ENCODE measurements at regions not wholly inside any gene's neighbourhood (a gene's known extent, or its start where the extent isn't known, plus 50 kb on each side); places are given as distances from the start of the nearest gene placed in this dataset.

DNA sequence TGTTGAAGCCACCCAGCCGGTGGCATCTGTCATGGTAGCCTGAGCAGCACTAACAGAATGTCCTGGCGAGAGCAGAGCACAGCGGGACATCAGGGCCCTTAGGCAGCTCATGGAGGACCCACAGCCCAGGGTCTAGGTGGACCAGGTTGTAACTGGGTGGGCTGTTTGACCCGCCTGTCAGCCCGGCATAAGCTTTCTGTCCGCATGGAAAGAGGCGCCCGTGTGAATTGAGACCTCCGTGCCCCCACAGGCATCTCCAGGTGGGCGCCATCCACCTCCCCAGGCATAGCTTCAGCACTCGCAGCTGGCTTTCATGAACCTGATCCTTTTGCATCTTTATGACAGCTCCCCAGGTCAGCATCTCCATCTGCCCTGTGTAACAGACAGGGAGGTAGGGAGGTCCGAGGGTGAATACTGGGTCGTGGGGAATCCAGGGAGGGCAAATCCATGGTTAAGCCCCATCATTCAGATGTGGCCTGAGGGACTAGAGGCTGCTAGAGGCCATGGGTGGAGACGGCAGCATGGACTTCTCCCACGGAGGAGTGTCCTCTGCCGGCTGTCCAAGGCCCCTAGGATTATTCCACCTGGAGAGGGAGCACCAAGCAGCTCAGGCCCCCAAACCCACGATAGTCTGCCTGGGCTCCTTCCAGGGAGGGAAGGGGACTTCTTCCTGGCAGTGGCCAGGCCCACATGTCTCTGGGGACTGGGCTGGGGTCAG, 371.6 kb upstream of the MKI67 start:
- Histone ChIP-seq H2AFZ (ENCODE audit: low read length) (no peak overlapping the region), H3K27ac (ENCODE audit: low read length) (no peak overlapping the region), H3K9me3 (ENCODE audit: low read length) (no peaks in the 10 kb centered on the region), H3K79me2 (ENCODE audit: low read length) (no peaks in the 10 kb centered on the region), H3K27me3 (ENCODE audit: low read length) (no peaks in the 10 kb centered on the region), H3F3A (ENCODE audit: low read length, unreplicated experiment) (no peaks in the 10 kb centered on the region), H3K9me2 (replicated peaks; ENCODE audit: low read length) (no peaks in the 10 kb centered on the region), H3K4me3 (ENCODE audit: low read length) (no peak overlapping the region), H4K20me1 (ENCODE audit: low read length) (no peaks in the 10 kb centered on the region), H3K9ac (ENCODE audit: low read length) (no peak overlapping the region), H3K36me3 (ENCODE audit: low read depth, low read length) (no peaks in the 10 kb centered on the region), H3K4me1 (ENCODE audit: insufficient read depth, low read length) (no peaks in the 10 kb centered on the region), H3K4me2 (ENCODE audit: low read length) (no peak overlapping the region)
- TF ChIP-seq EZH2 (IDR thresholded peaks at IDR 0.05; ENCODE audit: low read length, unreplicated experiment): no peak
- TF ChIP-seq EZH2phosphoT487 (IDR thresholded peaks at IDR 0.05; ENCODE audit: borderline replicate concordance, low read length): no peak
- TF ChIP-seq, protein P1, sequence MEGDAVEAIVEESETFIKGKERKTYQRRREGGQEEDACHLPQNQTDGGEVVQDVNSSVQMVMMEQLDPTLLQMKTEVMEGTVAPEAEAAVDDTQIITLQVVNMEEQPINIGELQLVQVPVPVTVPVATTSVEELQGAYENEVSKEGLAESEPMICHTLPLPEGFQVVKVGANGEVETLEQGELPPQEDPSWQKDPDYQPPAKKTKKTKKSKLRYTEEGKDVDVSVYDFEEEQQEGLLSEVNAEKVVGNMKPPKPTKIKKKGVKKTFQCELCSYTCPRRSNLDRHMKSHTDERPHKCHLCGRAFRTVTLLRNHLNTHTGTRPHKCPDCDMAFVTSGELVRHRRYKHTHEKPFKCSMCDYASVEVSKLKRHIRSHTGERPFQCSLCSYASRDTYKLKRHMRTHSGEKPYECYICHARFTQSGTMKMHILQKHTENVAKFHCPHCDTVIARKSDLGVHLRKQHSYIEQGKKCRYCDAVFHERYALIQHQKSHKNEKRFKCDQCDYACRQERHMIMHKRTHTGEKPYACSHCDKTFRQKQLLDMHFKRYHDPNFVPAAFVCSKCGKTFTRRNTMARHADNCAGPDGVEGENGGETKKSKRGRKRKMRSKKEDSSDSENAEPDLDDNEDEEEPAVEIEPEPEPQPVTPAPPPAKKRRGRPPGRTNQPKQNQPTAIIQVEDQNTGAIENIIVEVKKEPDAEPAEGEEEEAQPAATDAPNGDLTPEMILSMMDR (conservative IDR thresholded peaks at IDR 0.05; ENCODE audit: low read depth, low read length): no peak
- ChIA-PET POLR2A (ENCODE audit: unreplicated experiment) (no interaction called here), CTCF (no interaction called here)
- DNase-seq: no peak
- no TSS peak for BruUV-seq (replicated peaks)
- ATAC-seq: no peak
- intact Hi-C loops (cut with micrococcal nuclease): no loop called here

DNA sequence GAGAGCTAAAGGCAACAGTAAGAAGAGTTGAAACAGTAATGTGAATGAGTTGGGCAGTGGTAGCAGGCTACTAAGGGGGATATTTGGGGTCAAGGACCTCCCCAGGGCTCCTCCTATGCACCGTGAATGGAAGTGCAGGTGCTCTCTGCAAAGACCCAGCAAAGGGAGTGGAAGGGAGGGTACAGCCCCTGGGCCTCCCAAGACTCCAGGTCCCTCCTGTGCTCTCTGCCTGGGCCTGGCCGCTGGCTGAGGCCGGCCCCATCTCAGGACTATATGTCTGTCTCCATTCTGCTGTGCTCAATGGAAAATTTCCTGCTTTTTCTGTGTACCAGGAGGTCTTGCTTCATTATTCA, 372.1 kb upstream of the MKI67 start:
- no TSS peak for BruUV-seq (replicated peaks)
- intact Hi-C loops (cut with micrococcal nuclease): no loop called here
- no peak for ATAC-seq
- no peak for DNase-seq
- H3K27me3 ChIP-seq (ENCODE audit: low read length): no peaks in the 10 kb centered on the region
- H3K27ac ChIP-seq (ENCODE audit: low read length): no peak overlapping the region
- no peaks in the 10 kb centered on the region for H3K9me3 ChIP-seq (ENCODE audit: low read length)
- H3K4me3 ChIP-seq (ENCODE audit: low read length): no peak overlapping the region
- no peaks in the 10 kb centered on the region for H4K20me1 ChIP-seq (ENCODE audit: low read length)
- no peak for TF ChIP-seq EZH2 (IDR thresholded peaks at IDR 0.05; ENCODE audit: low read length, unreplicated experiment)
- TF ChIP-seq, protein P1 (conservative IDR thresholded peaks at IDR 0.05; ENCODE audit: low read depth, low read length): no peak
- no peak for TF ChIP-seq EZH2phosphoT487 (IDR thresholded peaks at IDR 0.05; ENCODE audit: borderline replicate concordance, low read length)
- H3K9ac ChIP-seq (ENCODE audit: low read length): no peak overlapping the region
- no peaks in the 10 kb centered on the region for H3K36me3 ChIP-seq (ENCODE audit: low read depth, low read length)
- ChIA-PET CTCF (no interaction called here), POLR2A (ENCODE audit: unreplicated experiment) (no interaction called here)
- no peaks in the 10 kb centered on the region for H3K4me1 ChIP-seq (ENCODE audit: insufficient read depth, low read length)
- H2AFZ ChIP-seq (ENCODE audit: low read length): no peak overlapping the region
- no peaks in the 10 kb centered on the region for H3K79me2 ChIP-seq (ENCODE audit: low read length)
- no peak overlapping the region for H3K4me2 ChIP-seq (ENCODE audit: low read length)
- H3K9me2 ChIP-seq (replicated peaks; ENCODE audit: low read length): no peaks in the 10 kb centered on the region
- H3F3A ChIP-seq (ENCODE audit: low read length, unreplicated experiment): no peaks in the 10 kb centered on the region

DNA sequence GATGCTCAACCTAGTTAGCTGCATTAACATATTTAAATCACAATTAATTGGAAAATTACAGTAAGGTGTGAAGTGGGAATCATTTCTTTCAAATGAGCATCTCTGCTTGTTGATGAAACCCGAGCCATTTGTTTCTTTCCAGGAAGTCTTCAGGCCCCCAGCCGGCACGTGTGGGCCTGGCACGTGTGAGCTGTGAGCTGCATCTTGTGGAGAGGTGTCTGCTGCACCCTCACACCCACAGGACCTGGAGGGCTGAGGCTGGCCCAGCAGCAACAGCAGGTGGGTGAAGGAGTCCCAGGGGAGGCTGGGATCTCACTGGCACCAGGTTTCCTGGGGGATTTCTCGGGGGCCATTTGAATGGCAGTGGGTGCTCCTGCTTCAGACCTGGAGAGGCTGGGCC, 372.5 kb upstream of the MKI67 start:
- no peaks in the 10 kb centered on the region for H3K79me2 ChIP-seq (ENCODE audit: low read length)
- TF ChIP-seq, protein P1 (conservative IDR thresholded peaks at IDR 0.05; ENCODE audit: low read depth, low read length): no peak
- TF ChIP-seq EZH2phosphoT487 (IDR thresholded peaks at IDR 0.05; ENCODE audit: borderline replicate concordance, low read length) (no peak), EZH2 (IDR thresholded peaks at IDR 0.05; ENCODE audit: low read length, unreplicated experiment) (no peak)
- POLR2A ChIA-PET (ENCODE audit: unreplicated experiment): no interaction called here
- ATAC-seq: no peak
- no peaks in the 10 kb centered on the region for H3K9me3 ChIP-seq (ENCODE audit: low read length)
- no peak for DNase-seq
- H3K9ac ChIP-seq (ENCODE audit: low read length): no peak overlapping the region
- H2AFZ ChIP-seq (ENCODE audit: low read length): no peak overlapping the region
- CTCF ChIA-PET: no interaction called here
- no peaks in the 10 kb centered on the region for H3K4me1 ChIP-seq (ENCODE audit: insufficient read depth, low read length)
- H3K9me2 ChIP-seq (replicated peaks; ENCODE audit: low read length): no peaks in the 10 kb centered on the region
- no peaks in the 10 kb centered on the region for H4K20me1 ChIP-seq (ENCODE audit: low read length)
- no peaks in the 10 kb centered on the region for H3K36me3 ChIP-seq (ENCODE audit: low read depth, low read length)
- no peak overlapping the region for H3K27ac ChIP-seq (ENCODE audit: low read length)
- no TSS peak for BruUV-seq (replicated peaks)
- intact Hi-C loops (cut with micrococcal nuclease): no loop called here
- H3F3A ChIP-seq (ENCODE audit: low read length, unreplicated experiment): no peaks in the 10 kb centered on the region
- no peaks in the 10 kb centered on the region for H3K27me3 ChIP-seq (ENCODE audit: low read length)
- H3K4me2 ChIP-seq (ENCODE audit: low read length): no peak overlapping the region
- H3K4me3 ChIP-seq (ENCODE audit: low read length): no peak overlapping the region

All from PC-3 (cell line).